Tibial nerve (tissue), 3 donors: ENCODE measurements at regions not wholly inside any gene's neighbourhood (a gene's known extent, or its start where the extent isn't known, plus 50 kb on each side); places are given as distances from the start of the nearest gene placed in this dataset.

Experiments
- EP300 ChIP-seq, 2 donors: sonication (generic); formaldehyde crosslinking; IDR thresholded peaks; one replicate each; pipeline ENCODE4 v1.6.1; 2017; ENCODE audit warnings: antibody characterized with exemption in 2 of 2, mild to moderate bottlenecking in 1 of 2
- POLR2A ChIP-seq, 2 donors: fragments of 450-650 bp; IDR thresholded peaks; one replicate each; pipeline ENCODE4 v1.6.1; 2017; ENCODE audit warnings: antibody characterized with exemption in 2 of 2, mild to moderate bottlenecking in 2 of 2, moderate library complexity in 2 of 2

DNA sequence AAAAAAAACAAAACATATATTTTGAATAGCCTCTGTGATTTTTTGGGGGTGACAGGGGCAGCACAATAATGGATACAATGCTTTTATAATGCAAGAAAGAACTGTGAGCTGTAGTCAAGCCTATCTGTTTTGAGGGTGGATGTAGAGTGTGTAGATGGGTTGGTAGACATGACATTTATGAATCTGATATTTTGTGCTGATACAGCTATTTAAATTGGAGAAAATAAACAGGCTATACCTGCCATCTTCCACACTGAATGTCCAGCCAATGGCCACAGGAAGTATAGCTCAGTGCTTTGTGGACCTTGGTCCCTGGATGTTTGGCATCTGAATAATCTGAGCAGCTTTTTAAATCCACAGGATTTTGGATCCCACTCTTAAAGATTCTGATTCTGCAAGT lies 175.0 kb downstream of the NEDD1 start:
- TF ChIP-seq POLR2A (IDR thresholded peaks at IDR 0.05): no peak
- TF ChIP-seq EP300 (IDR thresholded peaks at IDR 0.05): no peak
